Left lobe of liver (tissue), 2 donors: ENCODE measurements at regions not wholly inside any gene's neighbourhood (a gene's known extent, or its start where the extent isn't known, plus 50 kb on each side); places are given as distances from the start of the nearest gene placed in this dataset.

Experiments
- ATAC-seq: fragments of 200-7000 bp; cut with Tn5 transposase; one replicate; pipeline ENCODE4 v1.9.1; 2020; ENCODE audit warnings: mild to moderate bottlenecking, moderate library complexity
- DNase-seq: peaks from one replicate; pipeline ENCODE4 v3.0.0-alpha.2; 2020; ENCODE audit warnings: low spot score
- donor health status: DM: no; HTN: no; CAD: no; lungs with moderate emphysema.
- donor health status: DM: no; HTN: yes; CAD: no.

GRCh38 chr2:203812294-203813221 lies 55.0 kb upstream of the CTLA4 start:
- DNase-seq (no peak), ATAC-seq (no peak)

DNA sequence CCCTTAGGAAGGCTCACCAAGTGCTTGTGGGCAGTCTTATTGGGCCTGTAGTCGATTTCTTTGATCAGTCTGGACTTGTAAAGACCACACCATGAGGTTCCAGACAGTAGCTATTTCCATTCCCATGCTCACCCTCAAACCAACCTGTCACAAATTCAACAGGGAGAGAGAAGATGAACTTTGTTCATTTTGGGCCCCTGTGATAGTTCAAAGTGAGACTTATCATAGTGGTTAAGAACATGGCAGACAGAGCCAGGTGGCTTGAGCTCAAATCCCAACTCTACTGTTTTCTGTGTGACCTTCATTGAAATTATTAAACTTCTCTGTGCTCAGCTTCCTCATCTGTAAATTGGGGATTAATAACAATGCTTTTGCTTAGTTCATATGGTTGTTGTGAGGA lies 53.9 kb upstream of the CTLA4 start:
- DNase-seq (no peak), ATAC-seq (no peak)

DNA sequence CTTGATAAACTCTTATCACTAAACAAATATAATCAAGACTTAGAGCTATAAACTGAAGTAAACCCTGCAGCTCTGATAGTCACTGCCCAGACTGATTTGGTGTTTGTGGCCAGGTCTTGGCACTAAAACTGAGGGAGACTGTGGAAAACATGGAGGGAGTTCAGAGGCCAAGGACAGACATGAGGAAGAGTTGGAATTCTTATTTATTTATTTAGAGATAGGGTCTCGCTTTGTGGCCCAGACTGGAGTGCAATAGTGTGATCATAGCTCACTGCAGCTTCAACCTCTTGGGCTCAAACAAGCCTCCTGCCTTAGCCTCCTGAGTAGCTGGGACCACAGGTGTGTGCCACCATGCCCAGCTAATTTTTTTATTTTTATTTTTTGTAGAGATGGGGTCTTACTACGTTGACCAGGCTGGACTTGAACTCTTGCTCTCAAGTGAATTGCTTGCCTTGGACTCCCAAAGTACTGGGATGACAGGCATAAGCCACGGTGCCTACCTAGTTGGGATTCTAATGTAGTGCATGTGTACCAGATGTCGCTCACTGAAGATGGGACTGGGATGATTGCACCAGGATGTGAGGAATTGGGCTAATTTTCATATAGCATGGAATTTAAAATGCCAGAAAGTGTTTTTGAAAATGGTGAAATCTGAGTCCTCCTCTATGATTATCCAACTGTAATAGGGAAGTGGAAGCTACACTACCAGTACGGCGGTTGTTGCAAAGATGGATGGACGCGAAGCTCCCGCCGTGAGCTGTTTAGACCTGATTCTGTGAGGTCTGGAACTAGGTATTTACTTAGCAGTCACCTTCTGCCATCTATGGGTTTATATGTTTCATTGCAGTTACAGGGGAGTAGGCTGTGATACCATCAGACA lies 52.7 kb upstream of the CTLA4 start:
- DNase-seq (peak; percentile 52), ATAC-seq (peak; percentile 90)

DNA sequence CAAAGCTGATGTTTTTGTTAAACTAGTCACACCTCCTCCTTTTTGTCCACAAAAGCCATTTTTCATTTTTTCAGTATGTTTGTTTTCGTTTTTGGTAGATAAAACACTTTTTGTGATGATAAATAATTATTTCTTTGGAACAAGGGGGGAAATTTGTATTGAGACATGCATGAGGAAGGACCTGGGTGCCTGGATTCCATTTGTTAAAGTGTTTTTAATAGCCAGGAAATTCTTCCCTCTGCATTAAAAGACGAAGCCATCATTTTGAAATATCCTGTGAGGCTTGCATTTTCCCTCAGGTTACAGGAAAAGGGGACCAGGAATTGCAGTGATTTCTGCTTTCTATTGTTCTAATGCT lies 52.1 kb upstream of the CTLA4 start:
- DNase-seq (no peak), ATAC-seq (no peak)

- ATAC-seq, result no peak
- DNase-seq, result no peak
These were observed 50.4 kb upstream of the CTLA4 start for GRCh38 chr2:203817147-203817546.
